ENCODE measurements at regions not wholly inside any gene's neighbourhood (a gene's known extent, or its start where the extent isn't known, plus 50 kb on each side); places are given as distances from the start of the nearest gene placed in this dataset.
"Not testable (repeated sequence)": the region's sequence is repeated elsewhere in the genome, so short reads cannot be mapped to it uniquely, and the experiment has no call there.

DNA sequence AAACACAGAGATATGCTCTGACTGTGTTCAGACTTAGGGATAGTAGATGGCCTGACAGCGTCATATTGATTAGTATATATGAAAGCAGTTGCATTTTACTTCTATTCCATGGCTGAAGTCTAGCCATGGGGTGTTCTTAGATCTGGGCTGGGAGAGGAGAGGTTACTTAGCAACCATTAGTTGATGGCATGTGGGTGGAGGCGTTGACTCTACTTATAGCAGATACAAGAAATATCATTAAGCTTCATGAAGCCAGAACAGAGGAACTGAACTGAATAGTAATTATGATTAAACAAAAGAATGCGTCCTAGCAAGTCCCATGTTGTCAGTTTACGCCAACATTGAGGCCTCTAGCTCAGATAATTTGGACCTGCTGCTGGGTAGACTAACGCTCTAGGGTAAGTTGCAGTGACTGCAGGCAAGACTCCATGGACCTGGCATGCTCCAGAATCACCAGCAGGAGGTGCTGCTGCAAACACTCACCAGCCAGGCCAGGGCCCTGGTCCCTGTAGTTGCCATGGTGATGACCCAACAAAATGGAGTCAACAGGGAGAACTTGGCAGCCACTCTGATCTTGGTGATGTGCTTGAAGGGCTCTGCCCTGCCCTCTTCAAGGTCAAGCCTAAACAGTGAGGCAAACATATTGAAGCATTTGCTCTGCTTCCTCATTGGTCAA, 477.3 kb downstream of the PREX1 start:
- DNase-seq: no peak

DNA sequence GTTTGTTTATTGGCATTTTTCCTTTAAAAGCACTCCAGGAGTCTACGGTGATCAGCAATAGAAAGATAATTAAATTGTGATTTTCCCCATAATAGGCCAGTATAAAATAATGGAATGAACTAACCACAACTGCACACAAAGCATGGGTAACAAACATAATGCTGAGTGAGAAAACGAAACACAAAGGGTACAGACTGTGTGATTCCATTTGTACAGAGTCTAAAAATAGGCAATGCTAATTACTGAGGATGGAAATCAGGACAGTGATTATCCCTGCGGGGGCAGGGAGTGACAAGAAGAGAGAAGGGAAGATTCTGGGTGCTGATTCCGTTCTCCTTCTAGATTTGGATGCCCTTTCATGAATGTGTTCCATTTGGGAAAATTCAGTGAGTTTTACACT, 478.1 kb downstream of the PREX1 start:
- no peak for DNase-seq

DNA sequence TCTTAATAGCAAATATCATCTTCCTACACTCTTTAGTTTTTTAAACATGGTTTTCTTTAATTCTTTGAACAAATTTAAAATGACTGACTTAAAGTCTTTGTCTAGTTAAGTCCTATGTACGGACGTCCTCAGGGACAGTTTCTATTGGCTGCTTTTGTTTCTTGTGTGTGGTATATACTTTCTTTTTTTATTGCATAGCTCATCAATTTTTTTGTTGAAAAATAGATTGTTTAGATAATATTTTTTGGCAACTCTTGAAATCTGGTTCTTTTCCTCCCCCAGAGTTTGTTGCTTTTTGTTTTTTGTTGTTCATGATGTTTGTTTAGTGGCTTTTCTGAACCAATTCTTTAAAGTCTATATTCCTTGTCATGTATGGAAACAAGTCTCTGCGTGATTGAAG, 479.8 kb downstream of the PREX1 start:
- no peak for DNase-seq

DNA sequence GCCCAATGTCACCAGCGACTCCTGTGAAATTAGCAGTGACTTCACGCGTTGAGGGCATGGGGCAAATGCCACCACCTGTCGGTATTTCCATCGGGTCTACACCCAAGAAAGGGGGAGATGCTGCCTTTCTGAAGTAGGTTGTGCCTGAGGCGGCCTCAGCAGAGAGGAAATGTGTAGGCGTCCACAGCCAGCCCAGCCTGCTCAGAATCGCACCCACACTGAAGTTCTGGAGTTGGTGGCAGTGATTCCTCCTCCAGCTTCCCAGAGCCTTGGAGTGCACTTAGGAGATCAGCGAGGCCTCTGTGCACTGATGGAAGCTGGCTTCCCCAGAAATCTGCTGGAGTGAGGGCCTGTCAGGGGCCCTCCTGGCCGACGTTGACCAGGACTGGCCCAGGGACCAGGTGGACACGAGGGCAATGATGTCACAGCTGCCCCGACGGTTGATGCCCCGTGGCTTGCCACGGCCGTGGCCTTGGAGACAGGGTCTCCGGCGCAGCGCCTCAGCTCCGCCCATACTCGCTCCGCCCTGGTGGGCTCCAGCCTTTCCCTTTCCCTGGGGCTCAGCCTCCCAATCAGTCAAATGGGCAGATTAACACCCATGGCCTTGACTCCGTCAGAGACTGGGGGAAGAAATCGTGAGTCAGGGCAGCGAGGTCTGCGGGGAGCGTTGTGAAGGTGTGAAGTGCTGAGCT, 484.8 kb downstream of the PREX1 start:
- no peak for DNase-seq

DNA sequence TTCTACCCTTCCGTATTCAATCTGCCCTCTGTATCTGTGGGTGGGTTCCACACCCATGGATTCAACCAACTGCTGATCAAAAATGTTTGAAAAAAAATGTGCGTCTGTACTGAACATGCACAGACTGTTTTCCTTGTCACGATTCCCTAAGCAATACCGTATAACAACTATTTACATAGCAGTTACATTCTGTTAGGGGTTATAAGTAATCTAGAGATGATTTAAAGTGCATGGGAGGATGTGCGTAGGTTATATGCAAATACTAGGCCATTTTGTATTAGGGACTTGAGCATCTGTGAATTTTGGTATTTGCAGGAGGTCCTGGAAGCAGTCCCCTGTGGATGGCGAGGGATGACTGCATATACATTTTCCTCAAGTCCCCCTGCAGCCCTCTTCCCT, 486.9 kb downstream of the PREX1 start:
- DNase-seq: no peak

DNA sequence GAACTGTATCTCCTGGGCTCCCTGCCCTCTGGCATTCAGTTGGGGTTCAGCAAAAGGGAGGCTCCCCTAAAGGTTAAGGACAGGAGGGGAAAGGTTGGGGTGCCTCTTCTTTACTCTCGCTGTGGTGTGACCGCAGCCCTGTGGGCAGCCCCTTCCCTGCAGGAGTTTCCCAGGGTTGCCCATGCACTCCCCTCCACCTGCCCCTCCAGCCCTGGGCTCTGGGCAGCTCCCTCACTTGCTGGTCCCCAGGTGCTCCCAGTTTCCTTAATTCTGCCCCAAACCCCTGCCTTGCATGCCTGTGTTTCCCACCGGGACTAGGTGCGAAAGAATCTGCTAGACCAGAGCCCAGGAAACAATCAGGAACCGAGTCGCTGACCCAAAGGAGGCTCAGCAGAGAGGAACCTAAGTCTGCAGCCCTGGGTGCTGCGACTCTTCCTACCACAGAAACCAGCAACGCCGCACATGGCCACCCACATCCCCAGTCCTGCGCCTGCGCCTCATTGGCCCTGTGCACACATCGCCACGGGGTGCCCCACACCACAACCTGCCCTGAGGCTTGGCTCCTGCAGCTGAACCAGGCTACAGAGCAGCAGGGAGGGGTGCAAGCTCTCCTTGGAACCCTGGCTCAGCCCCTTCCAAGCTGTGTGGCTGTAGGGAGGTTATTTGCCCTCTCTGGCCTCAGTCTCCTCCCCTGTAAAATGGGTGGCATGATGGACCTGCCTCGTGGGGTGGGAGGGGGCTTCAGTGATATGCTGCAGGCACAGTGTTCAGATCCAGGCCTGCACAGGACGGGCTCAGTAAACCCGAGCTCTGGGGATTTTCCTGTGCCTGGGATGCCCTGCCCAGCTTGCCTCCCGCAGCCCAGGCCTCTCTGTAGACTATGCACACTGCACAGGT, 487.6 kb downstream of the PREX1 start:
- DNase-seq: no peak

DNA sequence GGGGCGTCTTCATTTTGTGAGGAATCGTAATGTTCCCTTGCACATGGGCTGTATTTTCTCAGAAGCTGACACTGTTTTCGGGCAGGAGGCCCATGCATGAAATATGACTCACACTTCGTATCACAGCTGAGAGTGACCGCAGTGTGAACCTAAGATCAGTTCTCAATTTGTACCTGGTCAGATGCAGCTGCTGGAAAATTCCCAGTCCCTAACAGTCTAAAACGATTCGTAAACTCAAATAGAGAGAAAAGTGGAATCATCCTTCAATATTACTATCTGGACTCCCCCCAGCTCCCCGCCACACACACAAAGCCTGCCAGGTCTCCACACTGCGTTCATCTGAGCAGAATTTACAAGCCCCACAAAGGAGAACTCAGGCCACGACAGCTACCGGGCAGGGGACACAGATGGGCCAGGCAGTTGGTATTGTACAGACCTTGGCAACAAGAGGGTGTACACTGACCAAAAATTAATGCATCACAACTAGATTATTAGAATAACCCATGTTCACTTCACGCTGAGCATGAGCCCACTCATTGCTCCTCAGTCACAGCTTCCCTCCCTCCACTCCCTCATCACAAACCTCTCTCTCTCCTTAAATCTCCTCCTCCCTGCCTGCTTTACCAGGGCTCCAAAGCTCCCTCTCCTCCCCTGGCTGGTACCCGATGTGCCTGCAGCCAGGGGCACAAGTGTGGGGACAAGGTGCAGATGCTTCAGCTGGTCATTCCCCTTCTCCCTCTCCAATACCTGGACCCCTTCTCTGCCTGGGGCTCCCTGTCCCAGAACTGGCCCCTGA, 488.4 kb downstream of the PREX1 start:
- DNase-seq: no peak

DNA sequence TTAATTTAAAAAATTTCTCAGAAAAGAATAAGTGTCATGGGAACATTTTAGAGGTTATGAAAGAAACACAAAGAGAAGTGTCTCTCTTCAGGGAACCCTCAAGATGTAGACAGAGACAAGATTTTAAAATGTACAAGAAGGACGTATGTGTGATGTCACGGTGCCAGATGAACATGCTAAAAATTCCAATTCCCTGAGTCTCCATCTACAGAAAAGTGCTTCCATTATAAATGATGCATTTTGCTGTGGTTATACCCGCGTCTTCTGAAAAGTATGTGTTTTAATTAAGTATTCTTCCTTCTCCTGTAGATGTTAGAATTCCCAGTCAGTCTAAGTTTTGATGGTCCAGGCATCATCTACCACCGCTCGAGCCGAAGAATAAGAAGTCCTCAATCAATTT, 489.1 kb downstream of the PREX1 start:
- no peak for DNase-seq

DNA sequence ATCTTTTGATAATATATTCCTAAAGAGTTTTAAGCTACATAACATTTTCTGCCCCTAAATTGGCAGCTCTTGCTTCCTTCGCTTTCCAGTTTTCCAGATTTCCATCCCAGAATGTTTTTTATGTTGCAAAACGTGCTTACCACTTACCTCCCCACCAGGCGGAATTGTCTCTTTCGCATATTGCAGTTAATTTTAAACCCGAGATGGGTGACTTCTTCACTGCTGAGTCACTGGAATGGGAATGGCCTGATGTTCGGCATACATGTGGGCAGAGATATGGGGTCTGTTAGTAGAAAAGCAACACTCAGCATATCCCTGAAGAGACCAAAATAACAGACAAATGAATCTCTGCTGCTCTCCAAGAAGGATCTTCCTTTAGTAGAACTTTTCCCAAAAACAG, 491.2 kb downstream of the PREX1 start:
- no peak for DNase-seq

DNA sequence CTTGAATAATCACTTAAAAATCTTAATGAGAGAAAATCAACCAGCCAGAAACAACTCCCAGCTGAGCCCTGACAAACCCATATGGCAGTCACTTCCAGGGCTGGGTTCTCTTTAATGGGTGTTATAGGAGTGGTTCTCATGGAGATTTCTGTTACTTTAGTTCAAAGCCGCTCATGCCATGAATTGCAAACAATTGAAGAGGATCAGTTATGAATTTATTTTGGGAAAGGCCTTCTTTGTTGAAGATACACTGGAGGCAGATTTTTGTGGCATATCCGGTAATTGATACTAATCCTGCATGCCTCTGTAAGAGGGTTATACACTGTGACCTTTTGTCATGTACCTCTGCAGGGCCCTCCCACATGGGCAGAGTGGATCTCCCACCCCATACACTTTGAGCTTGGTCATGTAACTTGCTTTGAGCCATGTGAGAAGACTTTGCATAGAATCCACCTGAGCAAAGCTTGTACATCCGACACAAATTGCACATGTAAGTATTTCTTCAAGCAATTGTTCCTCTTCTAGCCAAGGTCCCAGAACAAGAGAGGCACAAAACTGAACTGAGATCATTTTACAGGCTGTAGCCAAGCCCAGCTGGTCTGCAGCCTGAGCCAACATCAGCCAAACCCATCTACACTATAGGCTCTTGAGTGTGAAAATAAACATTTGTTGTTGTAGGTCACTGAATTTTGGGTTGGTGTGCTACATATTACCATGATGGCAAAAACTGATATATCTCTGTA, 492.3 kb downstream of the PREX1 start:
- DNase-seq: no peak

DNA sequence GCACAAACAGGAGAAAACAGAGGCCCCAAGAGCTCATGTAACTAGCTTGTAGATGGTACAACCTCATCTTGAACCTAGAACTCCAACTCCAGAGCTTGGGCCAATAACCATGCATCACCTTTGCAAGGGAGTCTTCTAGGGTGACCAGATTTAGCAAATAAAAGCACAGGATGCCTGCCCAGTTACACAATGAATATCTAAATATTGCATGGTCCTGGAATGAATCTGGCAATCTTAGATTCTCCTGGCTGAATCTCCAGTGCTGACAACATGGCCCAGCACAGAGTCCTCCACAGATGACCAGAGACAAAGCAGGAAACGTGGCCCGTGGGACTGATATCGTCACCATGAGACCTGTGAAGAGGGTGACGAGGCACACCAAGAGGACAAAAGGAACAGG, 494.1 kb downstream of the PREX1 start:
- DNase-seq: no peak

DNA sequence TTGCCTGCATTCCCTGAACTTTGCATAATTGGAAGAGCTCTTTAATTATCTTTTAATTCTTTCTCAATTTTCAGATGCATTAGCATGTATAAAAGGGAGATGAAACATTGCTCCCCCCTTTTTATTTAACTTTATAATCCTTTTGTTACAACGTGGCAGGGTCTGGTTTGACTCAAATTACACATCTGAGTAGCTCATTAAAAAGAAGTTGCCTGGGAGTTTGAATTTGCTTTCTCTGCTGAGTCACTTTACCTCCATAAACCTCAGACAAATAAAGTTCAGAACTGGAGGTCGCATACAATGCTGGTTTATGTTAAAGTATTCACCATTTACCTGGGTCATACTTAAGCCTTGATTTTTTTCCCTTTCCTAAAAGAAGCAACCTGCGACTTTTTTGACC, 495.2 kb downstream of the PREX1 start:
- DNase-seq: no peak

DNA sequence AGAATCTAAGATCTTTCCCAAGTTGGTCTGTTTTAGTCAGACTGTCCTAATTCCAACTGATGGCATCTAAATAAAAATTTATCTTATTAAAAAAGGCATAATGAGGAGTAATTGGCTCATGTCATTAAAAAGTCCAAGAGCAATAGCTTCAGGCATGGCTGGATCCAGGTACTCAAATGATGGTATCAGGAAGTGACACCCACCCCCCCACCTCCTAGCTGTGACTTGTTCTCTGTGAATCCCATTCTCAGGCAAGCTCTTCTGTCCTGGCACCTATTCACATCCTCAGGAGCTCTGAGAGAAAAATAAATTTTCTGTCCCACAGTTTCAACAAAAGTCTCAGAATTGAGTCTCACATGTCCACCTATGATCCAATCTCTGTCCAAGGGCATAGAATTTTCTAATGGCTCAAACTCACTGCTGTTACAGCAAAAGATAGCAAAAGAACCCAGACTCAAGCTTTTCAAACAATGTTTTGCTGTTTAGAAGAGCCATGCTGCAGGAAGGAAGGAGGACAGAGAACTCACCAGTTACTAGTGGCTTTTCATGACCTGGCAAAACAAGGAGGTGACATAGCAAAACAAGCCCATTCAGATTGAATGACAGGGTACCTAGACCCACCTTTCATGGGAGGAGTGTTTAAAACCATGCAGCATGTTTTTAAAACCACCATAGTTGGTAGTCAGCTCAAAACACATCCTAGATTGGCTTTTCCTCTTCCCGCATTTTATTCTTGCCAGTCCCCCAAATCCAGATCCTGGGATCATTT, 496.1 kb downstream of the PREX1 start:
- DNase-seq: no peak

DNA sequence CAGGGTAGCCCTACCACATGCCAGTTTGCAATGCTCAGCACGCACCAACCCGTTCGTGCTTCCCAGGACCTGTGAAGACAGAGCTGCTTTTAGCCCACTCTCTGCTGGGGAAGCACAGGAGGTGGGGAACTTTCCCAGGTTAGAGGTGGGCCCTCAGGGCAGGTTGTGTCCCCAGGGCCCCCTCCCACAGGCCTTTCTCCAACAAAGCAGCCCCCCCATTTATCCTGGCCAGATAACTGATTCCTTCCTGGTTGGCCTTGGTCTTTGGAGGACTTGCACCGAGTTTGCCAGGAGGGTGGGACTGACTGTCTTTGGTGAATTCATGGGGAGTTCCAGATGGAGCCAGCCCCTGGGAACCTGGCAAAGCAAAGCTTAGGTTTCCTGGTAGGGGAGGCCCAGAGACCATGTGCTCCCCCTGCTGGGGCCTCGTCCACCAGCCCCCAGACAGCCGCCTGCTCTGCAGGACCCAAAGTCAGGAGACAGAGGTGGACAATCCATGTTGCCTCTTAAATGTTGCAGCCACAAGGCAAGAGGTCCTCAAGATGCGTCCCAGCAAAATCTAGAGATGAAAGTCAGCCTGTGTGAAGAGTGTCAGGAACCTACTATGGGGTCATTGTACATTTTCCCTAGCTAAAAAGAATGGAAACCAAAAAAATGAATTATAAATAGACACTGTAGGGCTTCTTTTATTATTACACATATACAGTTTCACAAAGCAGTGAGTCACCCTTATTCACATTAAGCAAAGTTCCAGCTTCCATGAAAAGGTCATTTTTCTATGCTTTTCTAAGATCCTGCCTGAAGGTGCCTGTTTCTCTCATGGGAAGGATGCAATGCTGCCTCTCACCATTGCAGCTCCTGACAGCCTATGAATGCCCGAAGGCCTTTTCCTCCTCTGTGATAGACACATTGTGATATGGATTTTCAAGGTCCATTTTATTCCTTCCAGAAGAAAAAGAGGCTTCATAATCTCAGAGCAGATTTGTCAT, 497.8 kb downstream of the PREX1 start:
- no peak for DNase-seq

DNA sequence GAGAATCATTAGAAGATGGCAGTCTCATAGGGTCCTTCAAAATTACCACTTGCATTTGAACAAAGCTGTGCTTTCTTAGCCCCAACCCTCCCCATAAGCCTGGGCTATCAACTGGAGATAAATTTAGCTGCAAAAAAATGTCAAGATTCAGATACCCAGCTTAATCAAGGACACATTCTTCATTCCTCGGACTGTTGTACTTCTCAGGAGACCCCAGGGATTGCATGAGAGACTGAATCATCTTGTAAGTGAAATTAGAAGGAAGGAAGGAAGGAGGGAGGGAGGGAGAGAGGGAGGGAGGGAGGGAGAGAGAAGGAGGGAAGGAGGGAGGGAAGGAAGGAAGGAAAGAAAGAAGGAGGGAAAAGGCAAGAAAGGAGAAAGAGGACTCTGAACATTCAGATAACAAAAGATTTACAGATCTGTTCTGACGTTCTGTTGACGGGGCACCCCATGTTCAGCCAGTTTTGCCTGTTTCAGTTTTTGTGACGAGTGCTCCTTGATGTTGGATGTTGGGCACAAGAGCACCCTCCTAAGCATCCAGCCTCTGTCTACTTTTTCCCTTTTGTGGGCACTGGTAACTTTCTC, 498.7 kb downstream of the PREX1 start:
- DNase-seq: no peak

DNA sequence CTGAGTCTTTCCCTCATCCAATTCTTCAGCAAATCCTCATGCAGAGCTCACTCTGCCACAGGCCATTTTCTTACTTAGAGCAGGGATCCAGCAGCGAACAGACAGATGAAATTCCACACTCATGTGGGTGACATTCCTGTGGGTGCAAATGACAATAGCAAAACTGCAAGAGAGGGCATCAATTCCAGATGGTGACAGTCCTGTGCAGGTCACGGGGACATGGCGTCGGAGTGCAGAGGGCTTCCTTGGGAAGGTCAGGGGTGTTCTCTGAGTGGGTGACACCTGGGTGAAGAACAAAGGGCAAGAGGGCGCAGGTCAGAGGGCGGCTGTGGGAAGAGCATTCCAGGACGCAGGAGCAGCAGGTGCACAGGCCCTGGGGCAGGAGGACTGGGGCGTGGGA, 500.0 kb downstream of the PREX1 start:
- not testable (repeated sequence) for DNase-seq

DNA sequence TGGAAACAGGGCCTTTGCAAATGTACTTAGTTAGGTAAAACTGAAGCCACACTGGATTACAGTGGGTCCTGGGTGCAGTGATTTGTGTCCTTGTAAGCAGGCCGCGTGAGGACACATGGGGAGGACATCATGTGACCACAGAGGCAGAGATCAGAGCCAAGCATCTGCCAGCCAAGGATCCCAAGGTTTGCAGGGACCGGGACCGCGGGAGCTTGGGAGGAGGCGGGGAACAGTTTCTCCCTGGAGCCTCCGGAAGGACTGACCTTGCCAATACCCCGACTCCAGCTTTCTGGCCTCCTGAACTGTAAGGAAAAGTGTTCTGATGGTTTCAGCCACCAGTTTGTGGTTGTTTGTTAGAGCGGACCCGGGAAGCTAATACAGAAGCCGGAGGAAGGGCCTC, 500.9 kb downstream of the PREX1 start:
- DNase-seq: no peak

DNA sequence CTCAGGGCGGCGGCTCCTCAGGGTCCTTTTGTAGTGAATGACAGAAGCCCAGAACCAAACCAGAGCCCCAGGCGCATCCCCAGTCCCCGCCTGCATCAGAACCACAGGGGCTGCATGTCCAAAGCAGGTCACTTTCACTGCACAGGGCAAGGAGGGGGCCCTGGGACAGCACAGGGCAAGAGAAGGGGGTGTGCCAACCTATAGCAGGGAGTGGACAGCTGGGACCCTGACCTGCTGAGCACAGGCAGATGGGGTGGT, 501.4 kb downstream of the PREX1 start:
- no peak for DNase-seq

DNA sequence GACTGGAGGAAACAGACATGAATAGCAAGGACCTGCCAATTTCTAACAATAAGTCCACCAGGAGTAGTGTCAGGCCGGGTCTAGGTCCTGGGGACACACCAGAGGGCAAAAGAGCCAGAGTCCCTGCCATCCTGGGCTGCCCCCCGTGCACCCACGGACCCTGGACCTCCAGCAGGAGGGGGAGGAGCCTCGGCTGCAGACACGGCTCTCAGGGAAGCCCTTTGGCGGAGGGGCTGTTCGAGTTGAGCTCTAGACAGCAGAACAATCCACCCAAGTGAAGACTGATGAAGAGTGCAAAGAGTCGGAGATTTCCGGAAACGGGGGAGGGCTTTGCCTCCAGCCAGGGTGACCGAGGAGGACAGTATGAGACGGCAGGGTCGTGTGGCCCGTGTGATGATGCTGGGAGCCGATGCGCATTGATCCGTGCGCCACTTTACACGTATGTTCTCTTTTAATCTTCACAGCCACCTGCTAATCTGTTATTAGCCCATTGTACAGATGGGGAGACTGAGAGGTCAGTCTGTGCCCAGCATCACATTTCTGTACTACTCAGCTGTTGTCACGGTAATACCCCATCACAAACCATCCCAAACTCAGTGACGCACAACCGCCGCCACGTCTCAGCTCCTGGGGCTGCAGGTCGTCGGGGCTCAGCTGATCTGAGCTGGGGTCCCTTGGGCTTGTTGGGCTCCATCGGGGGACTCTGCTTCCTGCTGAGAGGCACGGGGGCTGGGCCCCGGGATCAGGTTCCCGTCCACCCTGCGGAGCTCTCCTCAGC, 502.0 kb downstream of the PREX1 start:
- DNase-seq: no peak

Data from AML-193 (cell line).